Gastrocnemius medialis (tissue), 4 donors: ENCODE measurements at regions not wholly inside any gene's neighbourhood (a gene's known extent, or its start where the extent isn't known, plus 50 kb on each side); places are given as distances from the start of the nearest gene placed in this dataset.

ENCODE experiments used
- ATAC-seq, 2 donors: fragments of 150-250 bp; one replicate each; pipeline ENCODE4 v1.9.1; 2016
- DNase-seq, 2 donors: peaks; one replicate each; pipeline ENCODE4 v3.0.0-alpha.2; 2019
- H3K27ac ChIP-seq, 4 donors: fragments of 200-600 bp; sonication (generic); 1 replicate in 1 of 4; 2 replicates in 3 of 4; pipeline ENCODE4 v1.5.1; 2016 to 2018; ENCODE audit warnings: mild to moderate bottlenecking in 2 of 4, moderate library complexity in 1 of 4
- H3K27me3 ChIP-seq, 3 donors: fragments of 200-600 bp; sonication (generic) in 2 of 3; 1 replicate in 1 of 3; 2 replicates in 2 of 3; pipeline versions ENCODE4 v1.5.1 to v1.6.0; 2016 to 2019; ENCODE audit warnings: mild to moderate bottlenecking in 1 of 3, moderate library complexity in 1 of 3
- H3K36me3 ChIP-seq, 2 donors: fragments of 200-600 bp; sonication (generic) in 1 of 2; one replicate each; pipeline ENCODE4 v1.5.1; 2017 to 2018
- H3K4me1 ChIP-seq, 2 donors: fragments of 200-600 bp; sonication (generic) in 1 of 2; one replicate each; pipeline ENCODE4 v1.5.1; 2016 to 2017; ENCODE audit warnings: mild to moderate bottlenecking in 2 of 2
- H3K4me3 ChIP-seq, 4 donors: fragments of 200-600 bp; sonication (generic) in 3 of 4; 1 replicate in 1 of 4; 2 replicates in 3 of 4; pipeline ENCODE4 v1.5.1; 2016 to 2019; ENCODE audit warnings: mild to moderate bottlenecking in 2 of 4
- H3K9me3 ChIP-seq, 3 donors: fragments of 200-600 bp; sonication (generic) in 2 of 3; 1 replicate in 1 of 3; 2 replicates in 2 of 3; pipeline ENCODE4 v1.5.1; 2016 to 2019
- POLR2A ChIP-seq, 2 donors: fragments of 450-650 bp; IDR thresholded peaks; one replicate each; pipeline ENCODE4 v1.6.1; 2017; ENCODE audit warnings: antibody characterized with exemption in 2 of 2, mild to moderate bottlenecking in 2 of 2, moderate library complexity in 2 of 2
- in situ Hi-C, 4 donors: fragments of 200-750 bp; cut with MboI; loops; one replicate each; pipeline versions ENCODE4 v1.15.0 to v1.8.0; 2017; ENCODE audit warnings: low sequenced_read_pairs in 4 of 4
- intact Hi-C: fragments of 100-400 bp; cut with DNase I; formaldehyde crosslinking; loops from one replicate; pipeline ENCODE4 v1.15.1; 2023; ENCODE audit warnings: low total_unique reads
- TF ChIP-seq, protein P1 (sequence below), 5 experiments: fragments of 450-650 bp in 3 of 5; fragments of 200-600 bp in 2 of 5; sonication (generic) in 2 of 5; IDR thresholded peaks in 4 of 5; conservative IDR thresholded peaks in 1 of 5; 1 replicate in 4 of 5; 2 replicates in 1 of 5; pipeline ENCODE4 v1.5.1; 2016 to 2019; ENCODE audit warnings: antibody characterized with exemption in 5 of 5, mild to moderate bottlenecking in 3 of 5, moderate library complexity in 3 of 5

GRCh38 chr7:23955600-23956149 lies 245.7 kb downstream of the STK31 start:
- intact Hi-C loops = no loop called here
- TF ChIP-seq, protein P1, sequence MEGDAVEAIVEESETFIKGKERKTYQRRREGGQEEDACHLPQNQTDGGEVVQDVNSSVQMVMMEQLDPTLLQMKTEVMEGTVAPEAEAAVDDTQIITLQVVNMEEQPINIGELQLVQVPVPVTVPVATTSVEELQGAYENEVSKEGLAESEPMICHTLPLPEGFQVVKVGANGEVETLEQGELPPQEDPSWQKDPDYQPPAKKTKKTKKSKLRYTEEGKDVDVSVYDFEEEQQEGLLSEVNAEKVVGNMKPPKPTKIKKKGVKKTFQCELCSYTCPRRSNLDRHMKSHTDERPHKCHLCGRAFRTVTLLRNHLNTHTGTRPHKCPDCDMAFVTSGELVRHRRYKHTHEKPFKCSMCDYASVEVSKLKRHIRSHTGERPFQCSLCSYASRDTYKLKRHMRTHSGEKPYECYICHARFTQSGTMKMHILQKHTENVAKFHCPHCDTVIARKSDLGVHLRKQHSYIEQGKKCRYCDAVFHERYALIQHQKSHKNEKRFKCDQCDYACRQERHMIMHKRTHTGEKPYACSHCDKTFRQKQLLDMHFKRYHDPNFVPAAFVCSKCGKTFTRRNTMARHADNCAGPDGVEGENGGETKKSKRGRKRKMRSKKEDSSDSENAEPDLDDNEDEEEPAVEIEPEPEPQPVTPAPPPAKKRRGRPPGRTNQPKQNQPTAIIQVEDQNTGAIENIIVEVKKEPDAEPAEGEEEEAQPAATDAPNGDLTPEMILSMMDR (IDR thresholded peaks at IDR 0.05 in 4 of 5, conservative IDR thresholded peaks at IDR 0.05 in 1 of 5) = no peak
- no peak for TF ChIP-seq POLR2A (IDR thresholded peaks at IDR 0.05)
- Histone ChIP-seq H3K9me3 (no peaks in the 10 kb centered on the region), H3K27ac (no peak overlapping the region), H3K27me3 (no peaks in the 10 kb centered on the region), H3K4me3 (no peak overlapping the region), H3K36me3 (no peaks in the 10 kb centered on the region), H3K4me1 (no peaks in the 10 kb centered on the region)
- in situ Hi-C loops = no loop called here
- DNase-seq = no peak
- ATAC-seq = no peak

GRCh38 chr7:23956772-23957576 lies 247.0 kb downstream of the STK31 start:
- no peak for DNase-seq
- in situ Hi-C loops = no loop called here
- Histone ChIP-seq H3K27ac (no peak overlapping the region), H3K4me3 (no peak overlapping the region), H3K27me3 (no peaks in the 10 kb centered on the region), H3K9me3 (no peaks in the 10 kb centered on the region), H3K4me1 (no peaks in the 10 kb centered on the region), H3K36me3 (no peaks in the 10 kb centered on the region)
- intact Hi-C loops = no loop called here
- no peak for TF ChIP-seq POLR2A (IDR thresholded peaks at IDR 0.05)
- TF ChIP-seq, protein P1 (IDR thresholded peaks at IDR 0.05 in 4 of 5, conservative IDR thresholded peaks at IDR 0.05 in 1 of 5) = no peak
- ATAC-seq = no peak

GRCh38 chr7:23959821-23960220 lies 249.8 kb downstream of the STK31 start:
- in situ Hi-C loops (no loop called here), intact Hi-C loops (no loop called here)
- no peaks in the 10 kb centered on the region for H3K36me3 ChIP-seq
- H3K27me3 ChIP-seq = no peaks in the 10 kb centered on the region
- H3K9me3 ChIP-seq = no peaks in the 10 kb centered on the region
- DNase-seq (no peak), ATAC-seq (no peak)
- H3K27ac ChIP-seq = no peak overlapping the region
- H3K4me1 ChIP-seq = no peaks in the 10 kb centered on the region
- no peak overlapping the region for H3K4me3 ChIP-seq
- TF ChIP-seq, protein P1 (IDR thresholded peaks at IDR 0.05 in 4 of 5, conservative IDR thresholded peaks at IDR 0.05 in 1 of 5) = no peak
- TF ChIP-seq POLR2A (IDR thresholded peaks at IDR 0.05) = no peak

DNA sequence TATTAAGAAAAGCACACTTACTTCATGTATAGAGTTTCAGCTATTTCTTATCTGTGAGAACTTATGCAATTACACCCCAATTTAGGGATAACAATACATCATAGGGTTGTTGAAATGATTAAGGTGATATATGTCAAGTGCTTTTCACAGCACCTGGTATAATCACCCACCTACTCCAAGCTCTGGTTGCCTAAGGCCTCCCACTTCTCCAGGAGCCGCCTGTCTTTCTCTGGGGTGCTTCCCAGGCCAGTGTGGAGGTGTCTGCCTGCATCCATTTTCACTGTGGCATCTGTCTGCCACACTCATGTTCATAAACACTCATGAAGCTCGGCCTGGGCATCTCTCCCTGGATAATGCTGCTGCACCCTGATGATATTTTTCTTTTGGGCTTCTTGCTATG lies 250.3 kb downstream of the STK31 start:
- in situ Hi-C loops = no loop called here
- Histone ChIP-seq H3K27me3 (no peaks in the 10 kb centered on the region), H3K9me3 (no peaks in the 10 kb centered on the region), H3K27ac (no peak overlapping the region), H3K36me3 (no peaks in the 10 kb centered on the region), H3K4me3 (no peak overlapping the region), H3K4me1 (no peaks in the 10 kb centered on the region)
- ATAC-seq (no peak), DNase-seq (no peak)
- TF ChIP-seq POLR2A (IDR thresholded peaks at IDR 0.05) = no peak
- TF ChIP-seq, protein P1 (IDR thresholded peaks at IDR 0.05 in 4 of 5, conservative IDR thresholded peaks at IDR 0.05 in 1 of 5) = no peak
- intact Hi-C loops = no loop called here
